ENCODE measurements at regions not wholly inside any gene's neighbourhood (a gene's known extent, or its start where the extent isn't known, plus 50 kb on each side); places are given as distances from the start of the nearest gene placed in this dataset.

DNA sequence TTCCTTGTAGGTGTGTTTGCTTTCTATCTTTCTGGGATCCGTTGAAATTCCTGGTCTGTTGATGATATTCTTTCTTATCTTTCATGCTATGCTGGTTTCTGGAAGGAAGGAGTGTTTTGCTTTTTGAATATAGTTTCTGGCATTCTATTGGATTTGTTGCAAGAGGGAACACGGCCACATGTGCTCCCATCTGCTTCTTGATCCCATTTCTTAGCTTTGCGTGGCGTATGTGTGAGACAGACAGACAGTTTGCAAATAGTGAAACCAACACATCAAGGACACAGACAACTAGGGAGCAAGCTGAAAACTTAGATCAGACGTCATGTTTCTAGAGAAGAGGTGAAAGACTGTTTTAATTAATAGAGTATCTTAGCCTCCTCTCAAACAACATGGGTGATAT is 261.9 kb upstream of the PUDP start:
- Histone ChIP-seq H3K36me3 (no peaks in the 10 kb centered on the region), H3K9me3 (no peaks in the 10 kb centered on the region), H3K27me3 (no peaks in the 10 kb centered on the region), H3K4me3 (no peak overlapping the region), H3K4me1 (no peaks in the 10 kb centered on the region), H3K27ac (no peak overlapping the region)
- ATAC-seq (ENCODE audit: low FRiP score in 2 of 2) (no peak), DNase-seq (no peak)
- WGBS, 2 donors: 74 to 88% methylated on average over 5 of the region's 5 CpGs
- TF ChIP-seq, protein P1, sequence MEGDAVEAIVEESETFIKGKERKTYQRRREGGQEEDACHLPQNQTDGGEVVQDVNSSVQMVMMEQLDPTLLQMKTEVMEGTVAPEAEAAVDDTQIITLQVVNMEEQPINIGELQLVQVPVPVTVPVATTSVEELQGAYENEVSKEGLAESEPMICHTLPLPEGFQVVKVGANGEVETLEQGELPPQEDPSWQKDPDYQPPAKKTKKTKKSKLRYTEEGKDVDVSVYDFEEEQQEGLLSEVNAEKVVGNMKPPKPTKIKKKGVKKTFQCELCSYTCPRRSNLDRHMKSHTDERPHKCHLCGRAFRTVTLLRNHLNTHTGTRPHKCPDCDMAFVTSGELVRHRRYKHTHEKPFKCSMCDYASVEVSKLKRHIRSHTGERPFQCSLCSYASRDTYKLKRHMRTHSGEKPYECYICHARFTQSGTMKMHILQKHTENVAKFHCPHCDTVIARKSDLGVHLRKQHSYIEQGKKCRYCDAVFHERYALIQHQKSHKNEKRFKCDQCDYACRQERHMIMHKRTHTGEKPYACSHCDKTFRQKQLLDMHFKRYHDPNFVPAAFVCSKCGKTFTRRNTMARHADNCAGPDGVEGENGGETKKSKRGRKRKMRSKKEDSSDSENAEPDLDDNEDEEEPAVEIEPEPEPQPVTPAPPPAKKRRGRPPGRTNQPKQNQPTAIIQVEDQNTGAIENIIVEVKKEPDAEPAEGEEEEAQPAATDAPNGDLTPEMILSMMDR (IDR thresholded peaks at IDR 0.05): no peak
- TF ChIP-seq POLR2AphosphoS5 (IDR thresholded peaks at IDR 0.05) (no peak), POLR2A (IDR thresholded peaks at IDR 0.05) (no peak)

DNA sequence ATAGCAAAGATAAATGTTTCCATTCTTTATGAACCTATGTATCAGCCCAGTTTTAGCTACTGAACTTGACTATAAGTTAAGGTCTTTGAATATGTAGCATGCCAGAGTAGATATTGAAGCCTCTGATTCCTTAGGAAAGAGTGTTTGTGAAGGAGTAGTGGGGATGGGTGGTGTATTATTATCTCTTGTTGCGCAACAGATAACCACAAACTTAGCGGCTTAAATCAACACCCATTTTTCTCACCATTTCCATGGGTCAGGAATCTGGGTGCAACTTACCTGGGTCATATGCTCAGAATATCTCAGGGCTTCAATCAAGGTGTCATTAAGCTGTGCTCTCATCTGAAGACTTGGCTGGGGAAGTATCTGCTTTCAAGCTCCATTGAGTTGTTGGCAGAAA is 251.4 kb upstream of the PUDP start:
- Histone ChIP-seq H3K4me3 (no peak overlapping the region), H3K4me1 (no peaks in the 10 kb centered on the region), H3K27ac (no peak overlapping the region), H3K36me3 (no peaks in the 10 kb centered on the region), H3K9me3 (no peaks in the 10 kb centered on the region), H3K27me3 (no peaks in the 10 kb centered on the region)
- 85 to 90% methylated on average over 2 of the region's 2 CpGs for WGBS, 2 donors
- TF ChIP-seq EP300 (IDR thresholded peaks at IDR 0.05) (no peak), POLR2A (IDR thresholded peaks at IDR 0.05) (no peak), POLR2AphosphoS5 (IDR thresholded peaks at IDR 0.05) (no peak)
- TF ChIP-seq, protein P1 (IDR thresholded peaks at IDR 0.05): no peak
- DNase-seq (no peak), ATAC-seq (ENCODE audit: low FRiP score in 2 of 2) (no peak)

GRCh38 chrX:7390441-7390840 is 242.5 kb upstream of the PUDP start:
- TF ChIP-seq EP300 (IDR thresholded peaks at IDR 0.05): no peak
- TF ChIP-seq POLR2AphosphoS5 (IDR thresholded peaks at IDR 0.05): no peak
- TF ChIP-seq, protein P1 (IDR thresholded peaks at IDR 0.05): no peak
- no peak for TF ChIP-seq POLR2A (IDR thresholded peaks at IDR 0.05)
- Histone ChIP-seq H3K4me1 (no peaks in the 10 kb centered on the region), H3K36me3 (no peaks in the 10 kb centered on the region), H3K9me3 (no peaks in the 10 kb centered on the region), H3K4me3 (no peak overlapping the region), H3K27me3 (no peaks in the 10 kb centered on the region), H3K27ac (no peak overlapping the region)
- DNase-seq (no peak), ATAC-seq (ENCODE audit: low FRiP score in 2 of 2) (no peak)
- WGBS, 2 donors: 56 to 58% methylated on average over 2 of the region's 2 CpGs

DNA sequence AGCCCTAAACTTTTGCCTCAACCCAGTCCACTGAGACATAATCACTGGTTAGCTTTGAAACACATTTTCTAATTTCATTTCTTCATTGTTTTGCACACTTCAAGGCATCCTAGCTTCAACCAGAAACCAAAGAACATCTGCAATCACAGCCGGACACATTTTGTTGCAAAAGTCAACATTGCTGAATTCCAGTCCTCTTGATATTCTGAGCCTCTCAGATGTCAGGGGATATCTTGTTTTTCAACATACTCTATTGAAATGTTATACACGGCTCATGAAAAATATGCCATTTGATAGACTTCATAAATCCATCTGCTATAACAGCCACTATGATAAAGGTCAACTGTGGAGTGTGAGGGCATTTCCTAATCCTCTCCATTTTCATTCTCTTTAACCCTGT is 241.6 kb upstream of the PUDP start:
- no peak for DNase-seq
- Histone ChIP-seq H3K4me3 (no peak overlapping the region), H3K4me1 (no peaks in the 10 kb centered on the region), H3K9me3 (no peaks in the 10 kb centered on the region), H3K27me3 (no peaks in the 10 kb centered on the region), H3K27ac (no peak overlapping the region), H3K36me3 (no peaks in the 10 kb centered on the region)
- WGBS, 2 donors: 51 to 69% methylated on average over 2 of the region's 2 CpGs
- TF ChIP-seq POLR2AphosphoS5 (IDR thresholded peaks at IDR 0.05): no peak
- no peak for TF ChIP-seq POLR2A (IDR thresholded peaks at IDR 0.05)
- ATAC-seq (ENCODE audit: low FRiP score in 2 of 2): no peak

DNA sequence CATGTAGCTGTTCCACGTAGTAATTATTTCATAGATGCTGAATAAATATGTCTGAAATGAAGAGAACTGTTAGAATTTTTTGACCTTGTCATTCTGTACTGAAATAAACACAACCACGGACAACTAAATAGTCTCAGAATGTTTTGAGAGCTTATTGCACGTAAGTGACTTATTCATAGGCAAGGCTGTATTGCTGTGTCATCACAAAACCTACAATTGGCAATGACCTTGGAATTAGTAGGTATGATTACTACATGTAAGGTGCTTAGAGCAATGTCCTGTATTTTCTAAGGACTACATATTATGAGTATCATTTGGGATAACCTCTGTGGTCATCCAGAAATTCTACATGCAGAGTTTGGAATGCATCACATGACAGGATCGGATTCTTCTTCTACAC is 237.2 kb upstream of the PUDP start:
- 83 to 86% methylated on average over 4 of the region's 4 CpGs for WGBS, 2 donors
- H3K36me3 ChIP-seq: no peaks in the 10 kb centered on the region
- H3K9me3 ChIP-seq: no peaks in the 10 kb centered on the region
- DNase-seq (no peak), ATAC-seq (ENCODE audit: low FRiP score in 2 of 2) (no peak)
- H3K27ac ChIP-seq: no peak overlapping the region
- H3K27me3 ChIP-seq: no peaks in the 10 kb centered on the region
- TF ChIP-seq EP300 (IDR thresholded peaks at IDR 0.05) (no peak), POLR2A (IDR thresholded peaks at IDR 0.05) (no peak), POLR2AphosphoS5 (IDR thresholded peaks at IDR 0.05) (no peak)
- TF ChIP-seq, protein P1 (IDR thresholded peaks at IDR 0.05): no peak
- H3K4me1 ChIP-seq: no peaks in the 10 kb centered on the region
- H3K4me3 ChIP-seq: no peak overlapping the region
